ENCODE measurements at regions not wholly inside any gene's neighbourhood (a gene's known extent, or its start where the extent isn't known, plus 50 kb on each side); places are given as distances from the start of the nearest gene placed in this dataset.

DNA sequence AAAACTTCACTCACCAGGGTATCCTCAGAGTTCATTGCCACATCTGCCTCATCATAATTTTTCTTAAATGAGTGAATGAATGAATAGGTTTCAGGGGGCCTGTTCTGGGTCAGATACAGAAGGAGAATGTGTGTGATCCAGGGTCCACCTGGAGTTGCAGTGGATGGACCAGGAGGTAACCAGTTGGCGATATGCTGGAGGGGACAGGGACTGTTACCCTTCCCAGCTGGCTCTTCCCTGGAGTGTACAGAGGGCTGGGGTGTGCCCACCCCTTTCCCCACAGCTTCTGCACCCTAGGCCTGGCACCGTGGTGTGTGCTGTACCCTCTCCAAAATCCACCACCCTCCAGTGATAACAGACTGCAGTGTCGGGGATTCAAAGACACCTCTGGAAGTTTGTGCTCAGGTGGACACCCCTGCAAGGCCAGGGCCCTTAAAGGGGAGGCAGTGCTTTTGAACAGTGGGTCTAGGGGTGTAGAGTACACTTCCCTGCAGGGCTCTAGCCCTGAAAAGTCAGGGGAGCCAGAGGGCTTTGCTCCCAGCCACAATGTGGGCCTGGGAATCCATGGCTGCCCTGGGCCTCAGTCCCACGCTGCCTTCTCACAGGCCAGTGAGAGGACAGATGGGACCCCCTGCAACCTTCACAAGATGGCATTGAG lies 134.4 kb upstream of the UNC5B start:
- DNase-seq (ENCODE audit: low read depth) = no peak
- TF ChIP-seq CTCF (IDR thresholded peaks at IDR 0.05; ENCODE audit: insufficient read depth, low read length, poor library complexity, severe bottlenecking) = no peak

DNA sequence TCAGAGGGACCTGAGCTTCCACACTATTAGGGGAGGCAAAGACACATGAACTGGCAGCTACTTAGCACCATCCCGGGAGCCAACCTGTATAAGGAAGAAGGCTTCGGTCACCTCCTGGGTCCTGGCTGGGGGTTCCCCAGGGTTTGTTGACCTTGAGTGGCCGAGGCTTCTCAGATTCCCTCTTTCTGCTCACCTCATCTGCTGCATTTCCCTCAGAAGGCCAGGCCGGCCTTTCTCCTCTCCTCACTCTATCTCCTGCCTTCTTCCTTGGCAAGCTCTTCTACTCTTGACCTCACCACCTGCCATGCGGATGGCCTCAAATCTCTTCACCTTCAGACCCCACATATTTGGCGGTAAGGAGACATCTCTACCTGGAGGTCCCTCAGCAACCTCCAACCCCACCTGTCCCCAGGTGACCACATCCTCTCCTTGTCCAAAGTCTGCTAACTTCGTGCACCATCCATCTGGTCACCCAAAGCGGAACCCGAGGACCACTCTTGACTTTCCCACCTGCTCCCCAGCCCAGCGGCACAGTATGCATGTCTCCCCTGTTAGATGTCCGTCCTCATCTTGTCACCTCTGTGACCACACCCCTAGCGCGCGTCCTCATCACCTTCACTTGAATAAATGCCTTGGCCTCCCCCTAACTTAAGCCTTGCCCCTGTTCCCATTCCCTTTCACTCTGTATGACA lies 133.8 kb upstream of the UNC5B start:
- no peak for DNase-seq (ENCODE audit: low read depth)
- Histone ChIP-seq H3K4me3 (ENCODE audit: low read depth, low read length) (no peak overlapping the region), H3K36me3 (ENCODE audit: control insufficient read depth, insufficient read depth, low read length) (no peaks in the 10 kb centered on the region), H3K27me3 (ENCODE audit: control insufficient read depth, insufficient read depth, low read length) (peaks cover 25% of the 10 kb centered on the region)
- TF ChIP-seq CTCF (IDR thresholded peaks at IDR 0.05; ENCODE audit: insufficient read depth, low read length, poor library complexity, severe bottlenecking) = no peak

More for the DNA sequence above, 134.4 kb upstream of the UNC5B start:
- H3K27me3 ChIP-seq (ENCODE audit: control insufficient read depth, insufficient read depth, low read length) = peaks cover 29% of the 10 kb centered on the region
- no peaks in the 10 kb centered on the region for H3K36me3 ChIP-seq (ENCODE audit: control insufficient read depth, insufficient read depth, low read length)
- no peak overlapping the region for H3K4me3 ChIP-seq (ENCODE audit: low read depth, low read length)

GRCh38 chr10:71079761-71080380 lies 132.5 kb upstream of the UNC5B start:
- DNase-seq (ENCODE audit: low read depth) = no peak
- peaks cover 23% of the 10 kb centered on the region for H3K27me3 ChIP-seq (ENCODE audit: control insufficient read depth, insufficient read depth, low read length)
- TF ChIP-seq CTCF (IDR thresholded peaks at IDR 0.05; ENCODE audit: insufficient read depth, low read length, poor library complexity, severe bottlenecking) = no peak
- no peaks in the 10 kb centered on the region for H3K36me3 ChIP-seq (ENCODE audit: control insufficient read depth, insufficient read depth, low read length)
- no peak overlapping the region for H3K4me3 ChIP-seq (ENCODE audit: low read depth, low read length)

GRCh38 chr10:71080381-71081228 lies 131.8 kb upstream of the UNC5B start:
- H3K4me3 ChIP-seq (ENCODE audit: low read depth, low read length) = no peak overlapping the region
- H3K27me3 ChIP-seq (ENCODE audit: control insufficient read depth, insufficient read depth, low read length) = peaks cover 18% of the 10 kb centered on the region
- no peak for DNase-seq (ENCODE audit: low read depth)
- TF ChIP-seq CTCF (IDR thresholded peaks at IDR 0.05; ENCODE audit: insufficient read depth, low read length, poor library complexity, severe bottlenecking) = no peak
- no peaks in the 10 kb centered on the region for H3K36me3 ChIP-seq (ENCODE audit: control insufficient read depth, insufficient read depth, low read length)

GRCh38 chr10:71081229-71081560 lies 131.2 kb upstream of the UNC5B start:
- no peak for DNase-seq (ENCODE audit: low read depth)
- no peak overlapping the region for H3K4me3 ChIP-seq (ENCODE audit: low read depth, low read length)
- TF ChIP-seq CTCF (IDR thresholded peaks at IDR 0.05; ENCODE audit: insufficient read depth, low read length, poor library complexity, severe bottlenecking) = no peak
- peaks cover 18% of the 10 kb centered on the region for H3K27me3 ChIP-seq (ENCODE audit: control insufficient read depth, insufficient read depth, low read length)
- H3K36me3 ChIP-seq (ENCODE audit: control insufficient read depth, insufficient read depth, low read length) = no peaks in the 10 kb centered on the region

Measured in kidney epithelial cell (primary cell).